Activated gamma-delta T cell (primary cell): ENCODE measurements at regions not wholly inside any gene's neighbourhood (a gene's known extent, or its start where the extent isn't known, plus 50 kb on each side); places are given as distances from the start of the nearest gene placed in this dataset.
"Not testable (repeated sequence)": the region's sequence is repeated elsewhere in the genome, so short reads cannot be mapped to it uniquely, and the experiment has no call there.

Experiments used
- DNase-seq: peaks from one replicate; lab custom pipeline; 2025; lab: John Stamatoyannopoulos, UW

- DNase-seq = not testable (repeated sequence)
Observed at GRCh38 chr5:109283086-109283485, 126.7 kb downstream of the PJA2 start.

GRCh38 chr5:109281136-109281690 lies 128.6 kb downstream of the PJA2 start:
- DNase-seq = no peak

- DNase-seq = no peak
Observed at GRCh38 chr5:109278141-109278540, 131.6 kb downstream of the PJA2 start.

GRCh38 chr5:109275919-109276318 lies 133.9 kb downstream of the PJA2 start:
- DNase-seq = no peak

GRCh38 chr5:109273594-109273993 lies 136.2 kb downstream of the PJA2 start:
- no peak for DNase-seq

- DNase-seq = no peak
Observed at GRCh38 chr5:109267283-109267682, 142.5 kb downstream of the PJA2 start.

- no peak for DNase-seq
Observed at GRCh38 chr5:109258755-109259154, 151.0 kb downstream of the PJA2 start.

GRCh38 chr5:109256486-109256885 lies 153.3 kb downstream of the PJA2 start:
- no peak for DNase-seq

GRCh38 chr5:109254511-109254910 lies 155.3 kb downstream of the PJA2 start:
- DNase-seq = no peak

GRCh38 chr5:109253262-109253661 lies 156.5 kb downstream of the PJA2 start:
- no peak for DNase-seq

GRCh38 chr5:109252731-109253130 lies 157.0 kb downstream of the PJA2 start:
- DNase-seq = no peak

GRCh38 chr5:109250533-109251329 lies 159.0 kb downstream of the PJA2 start:
- DNase-seq = peak; percentile 7

- no peak for DNase-seq
Observed at GRCh38 chr5:109250080-109250479, 159.7 kb downstream of the PJA2 start.

- DNase-seq = no peak
Observed at GRCh38 chr5:109249126-109249525, 160.6 kb downstream of the PJA2 start.

- no peak for DNase-seq
Observed at GRCh38 chr5:109247986-109248385, 161.8 kb downstream of the PJA2 start.

GRCh38 chr5:109246841-109247592 lies 162.8 kb downstream of the PJA2 start:
- no peak for DNase-seq
